Mesendoderm (in vitro differentiated cells): ENCODE measurements at regions not wholly inside any gene's neighbourhood (a gene's known extent, or its start where the extent isn't known, plus 50 kb on each side); places are given as distances from the start of the nearest gene placed in this dataset.
A peak's percentile ranks its signal among the peaks of the same experiment; 100 is the strongest.

ENCODE experiments used
- DNase-seq: peaks from one replicate; pipeline ENCODE4 v3.0.0; 2013
- H2AK5ac ChIP-seq: 2 replicates; pipeline ENCODE4 v1.6.1; 2013; ENCODE audit warnings: low read length, inconsistent platforms
- H2BK120ac ChIP-seq: 2 replicates; pipeline ENCODE4 v1.6.1; 2013; ENCODE audit warnings: low read depth, mild to moderate bottlenecking, low read length, moderate library complexity, mixed read lengths
- H2BK15ac ChIP-seq: replicated peaks from 2 replicates; pipeline ENCODE4 v1.6.1; 2013; ENCODE audit warnings: low read depth, mild to moderate bottlenecking, moderate library complexity
- H2BK5ac ChIP-seq: 2 replicates; pipeline ENCODE4 v1.6.1; 2013; ENCODE audit warnings: low read length, inconsistent platforms
- H3K18ac ChIP-seq: 2 replicates; pipeline ENCODE4 v1.6.1; 2013; ENCODE audit warnings: mild to moderate bottlenecking, low read length, mixed read lengths
- H3K23ac ChIP-seq: one replicate; pipeline ENCODE4 v1.6.1; 2013; ENCODE audit warnings: low read length
- H3K27ac ChIP-seq: 2 replicates; pipeline ENCODE4 v1.5.1; 2013; ENCODE audit warnings: low read depth, mild to moderate bottlenecking, inconsistent platforms, low read length, moderate library complexity
- H3K27me3 ChIP-seq: 2 replicates; pipeline ENCODE4 v1.6.1; 2013; ENCODE audit warnings: low read length, control low read depth, mild to moderate bottlenecking, inconsistent platforms; ENCODE audit not compliant: insufficient read depth, poor library complexity
- H3K36me3 ChIP-seq: 2 replicates; pipeline ENCODE4 v1.6.1; 2013; ENCODE audit warnings: low read length, inconsistent platforms; ENCODE audit not compliant: control insufficient read depth, insufficient read depth
- H3K4ac ChIP-seq: one replicate; pipeline ENCODE4 v1.6.1; 2013; ENCODE audit warnings: low read depth, mild to moderate bottlenecking, low read length, moderate library complexity
- H3K4me1 ChIP-seq: 2 replicates; pipeline ENCODE4 v1.6.1; 2013; ENCODE audit warnings: low read depth, low read length, inconsistent platforms; ENCODE audit not compliant: control insufficient read depth
- H3K4me2 ChIP-seq: 2 replicates; pipeline ENCODE4 v1.6.1; 2013; ENCODE audit warnings: low read length
- H3K4me3 ChIP-seq: 2 replicates; pipeline ENCODE4 v1.5.1; 2013; ENCODE audit warnings: mild to moderate bottlenecking, low read length
- H3K56ac ChIP-seq: one replicate; pipeline ENCODE4 v1.6.1; 2013; ENCODE audit warnings: low read length
- H3K79me1 ChIP-seq: 2 replicates; pipeline ENCODE4 v1.6.1; 2013; ENCODE audit warnings: low read length, inconsistent platforms
- H3K79me2 ChIP-seq: 2 replicates; pipeline ENCODE4 v1.6.1; 2013; ENCODE audit warnings: mild to moderate bottlenecking, low read length; ENCODE audit not compliant: control insufficient read depth, insufficient read depth
- H3K9ac ChIP-seq: 2 replicates; pipeline ENCODE4 v1.6.1; 2013; ENCODE audit warnings: low read length, inconsistent platforms
- H4K5ac ChIP-seq: one replicate; pipeline ENCODE4 v1.6.1; 2013; ENCODE audit warnings: low read length
- H4K8ac ChIP-seq: one replicate; pipeline ENCODE4 v1.6.1; 2013; ENCODE audit warnings: low read depth, mild to moderate bottlenecking, control low read depth, low read length, moderate library complexity
- whole genome bisulfite sequencing: extraction: QIAGEN DNeasy Blood & Tissue Kit; methylation state at CpG from one replicate; pipeline ENCODE4 v1.1.7; 2013; ENCODE audit warnings: low lambda C conversion rate, missing lambda C conversion rate; ENCODE audit not compliant: insufficient coverage; ENCODE audit errors: extremely low coverage; 5-methylcytosine and 5-hydroxymethylcytosine counted together

GRCh38 chr1:47562799-47563198 lies 125.0 kb downstream of the FOXD2 start:
- no peak overlapping the region for H3K9ac ChIP-seq
- H4K5ac ChIP-seq: no peak overlapping the region
- H3K27me3 ChIP-seq: no peaks in the 10 kb centered on the region
- H3K27ac ChIP-seq: no peak overlapping the region
- H3K79me2 ChIP-seq: no peaks in the 10 kb centered on the region
- no peak overlapping the region for H3K4me3 ChIP-seq
- no peak overlapping the region for H2BK15ac ChIP-seq
- no peak overlapping the region for H3K56ac ChIP-seq
- no peak overlapping the region for H3K23ac ChIP-seq
- WGBS: no CpG with 5 or more reads among the region's 1 CpG
- no peak overlapping the region for H3K18ac ChIP-seq
- no peak overlapping the region for H2AK5ac ChIP-seq
- no peak overlapping the region for H4K8ac ChIP-seq
- H3K4ac ChIP-seq: no peak overlapping the region
- H2BK5ac ChIP-seq: no peak overlapping the region
- H3K4me1 ChIP-seq: peaks cover 2% of the 10 kb centered on the region
- no peak for DNase-seq
- no peaks in the 10 kb centered on the region for H3K79me1 ChIP-seq
- H2BK120ac ChIP-seq: no peak overlapping the region
- no peak overlapping the region for H3K4me2 ChIP-seq
- H3K36me3 ChIP-seq: no peaks in the 10 kb centered on the region

GRCh38 chr1:47563201-47563600 lies 125.4 kb downstream of the FOXD2 start:
- Histone ChIP-seq H3K18ac (no peak overlapping the region), H3K4me3 (no peak overlapping the region), H2BK15ac (no peak overlapping the region), H4K5ac (no peak overlapping the region), H3K27me3 (no peaks in the 10 kb centered on the region), H3K56ac (no peak overlapping the region), H3K23ac (no peak overlapping the region), H4K8ac (no peak overlapping the region), H3K4ac (no peak overlapping the region), H3K36me3 (no peaks in the 10 kb centered on the region), H2BK120ac (no peak overlapping the region), H2AK5ac (no peak overlapping the region), H3K27ac (no peak overlapping the region), H3K4me1 (peaks cover 2% of the 10 kb centered on the region), H3K9ac (no peak overlapping the region), H3K79me2 (no peaks in the 10 kb centered on the region), H3K4me2 (no peak overlapping the region), H3K79me1 (no peaks in the 10 kb centered on the region), H2BK5ac (no peak overlapping the region)
- WGBS: no CpG with 5 or more reads among the region's 2 CpGs
- no peak for DNase-seq

GRCh38 chr1:47564570-47564969 lies 126.7 kb downstream of the FOXD2 start:
- no peaks in the 10 kb centered on the region for H3K36me3 ChIP-seq
- no peak overlapping the region for H2BK15ac ChIP-seq
- no peak overlapping the region for H2BK5ac ChIP-seq
- peaks cover 2% of the 10 kb centered on the region for H3K4me1 ChIP-seq
- no peak overlapping the region for H3K4me3 ChIP-seq
- H3K79me1 ChIP-seq: no peaks in the 10 kb centered on the region
- H3K18ac ChIP-seq: no peak overlapping the region
- H4K8ac ChIP-seq: no peak overlapping the region
- DNase-seq: peak; percentile 51
- H3K79me2 ChIP-seq: no peaks in the 10 kb centered on the region
- peak overlapping the region; percentile 17 for H3K56ac ChIP-seq
- no peak overlapping the region for H2BK120ac ChIP-seq
- no peak overlapping the region for H3K4ac ChIP-seq
- no peak overlapping the region for H4K5ac ChIP-seq
- H2AK5ac ChIP-seq: no peak overlapping the region
- H3K27ac ChIP-seq: no peak overlapping the region
- H3K9ac ChIP-seq: no peak overlapping the region
- H3K4me2 ChIP-seq: no peak overlapping the region
- H3K23ac ChIP-seq: no peak overlapping the region
- no peaks in the 10 kb centered on the region for H3K27me3 ChIP-seq

GRCh38 chr1:47565092-47565491 lies 127.2 kb downstream of the FOXD2 start:
- Histone ChIP-seq H3K4me2 (no peak overlapping the region), H3K27ac (no peak overlapping the region), H4K8ac (no peak overlapping the region), H3K4ac (no peak overlapping the region), H3K9ac (no peak overlapping the region), H3K23ac (no peak overlapping the region), H3K18ac (no peak overlapping the region), H3K79me1 (no peaks in the 10 kb centered on the region), H3K27me3 (no peaks in the 10 kb centered on the region), H3K4me3 (no peak overlapping the region), H4K5ac (no peak overlapping the region), H3K79me2 (no peaks in the 10 kb centered on the region), H2AK5ac (no peak overlapping the region), H2BK15ac (no peak overlapping the region), H2BK120ac (no peak overlapping the region), H2BK5ac (no peak overlapping the region), H3K36me3 (no peaks in the 10 kb centered on the region), H3K4me1 (peaks cover 2% of the 10 kb centered on the region), H3K56ac (no peak overlapping the region)
- WGBS: no CpG with 5 or more reads among the region's 2 CpGs
- DNase-seq: no peak

GRCh38 chr1:47565676-47566075 lies 127.8 kb downstream of the FOXD2 start:
- no CpG with 5 or more reads among the region's 8 CpGs for WGBS
- Histone ChIP-seq H3K9ac (no peak overlapping the region), H3K18ac (no peak overlapping the region), H3K56ac (no peak overlapping the region), H3K79me1 (no peaks in the 10 kb centered on the region), H3K4me2 (no peak overlapping the region), H2BK15ac (no peak overlapping the region), H3K79me2 (no peaks in the 10 kb centered on the region), H4K5ac (no peak overlapping the region), H3K27me3 (no peaks in the 10 kb centered on the region), H3K4me3 (no peak overlapping the region), H3K4ac (no peak overlapping the region), H2BK5ac (no peak overlapping the region), H3K23ac (no peak overlapping the region), H2AK5ac (no peak overlapping the region), H2BK120ac (no peak overlapping the region), H3K27ac (no peak overlapping the region), H3K36me3 (no peaks in the 10 kb centered on the region), H4K8ac (no peak overlapping the region), H3K4me1 (peaks cover 2% of the 10 kb centered on the region)
- no peak for DNase-seq

- Histone ChIP-seq H3K27ac (no peak overlapping the region), H3K27me3 (no peaks in the 10 kb centered on the region), H3K9ac (no peak overlapping the region), H2BK5ac (no peak overlapping the region), H3K79me2 (no peaks in the 10 kb centered on the region), H2BK120ac (no peak overlapping the region), H3K36me3 (no peaks in the 10 kb centered on the region), H3K4me1 (peaks cover 2% of the 10 kb centered on the region), H3K4ac (no peak overlapping the region), H4K5ac (no peak overlapping the region), H2BK15ac (no peak overlapping the region), H4K8ac (no peak overlapping the region), H3K4me3 (no peak overlapping the region), H2AK5ac (no peak overlapping the region), H3K4me2 (no peak overlapping the region), H3K79me1 (no peaks in the 10 kb centered on the region), H3K18ac (no peak overlapping the region), H3K56ac (no peak overlapping the region), H3K23ac (no peak overlapping the region)
- whole genome bisulfite sequencing: no CpG with 5 or more reads among the region's 5 CpGs
- no peak for DNase-seq
Measured at GRCh38 chr1:47568763-47569162, 130.9 kb downstream of the FOXD2 start.
